ENCODE measurements at regions not wholly inside any gene's neighbourhood (a gene's known extent, or its start where the extent isn't known, plus 50 kb on each side); places are given as distances from the start of the nearest gene placed in this dataset.
"Not testable (repeated sequence)": the region's sequence is repeated elsewhere in the genome, so short reads cannot be mapped to it uniquely, and the experiment has no call there.

GRCh38 chr5:89695371-89695770 is 714.2 kb downstream of the CETN3 start:
- DNase-seq (ENCODE audit: extremely low read depth in 1 of 2, low read depth in 1 of 2) = no peak

DNA sequence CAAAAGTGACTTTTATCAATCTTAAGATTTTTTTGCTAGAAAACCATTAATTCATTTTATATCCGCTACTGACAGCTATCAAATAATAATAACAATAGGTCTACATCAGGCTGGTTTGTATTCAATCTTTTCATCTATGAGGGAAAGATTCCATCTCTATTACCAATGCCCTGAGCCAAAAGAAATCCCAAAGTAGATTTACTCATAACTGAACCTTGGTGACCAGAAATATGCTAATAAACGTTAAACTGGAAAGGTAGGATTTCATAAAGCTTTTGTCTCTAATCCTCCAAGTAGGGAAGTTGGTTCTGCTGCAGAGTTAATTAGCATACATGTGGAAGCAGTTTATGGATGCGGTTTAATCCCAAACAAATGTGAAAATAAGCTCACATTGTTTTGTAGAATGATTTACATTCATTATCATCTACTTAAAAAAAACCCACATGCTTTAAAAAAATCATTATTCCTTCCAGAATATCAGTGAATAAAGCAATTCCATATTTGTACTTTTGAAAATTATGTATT is 715.5 kb downstream of the CETN3 start:
- no peak for DNase-seq (ENCODE audit: extremely low read depth in 1 of 2, low read depth in 1 of 2)

DNA sequence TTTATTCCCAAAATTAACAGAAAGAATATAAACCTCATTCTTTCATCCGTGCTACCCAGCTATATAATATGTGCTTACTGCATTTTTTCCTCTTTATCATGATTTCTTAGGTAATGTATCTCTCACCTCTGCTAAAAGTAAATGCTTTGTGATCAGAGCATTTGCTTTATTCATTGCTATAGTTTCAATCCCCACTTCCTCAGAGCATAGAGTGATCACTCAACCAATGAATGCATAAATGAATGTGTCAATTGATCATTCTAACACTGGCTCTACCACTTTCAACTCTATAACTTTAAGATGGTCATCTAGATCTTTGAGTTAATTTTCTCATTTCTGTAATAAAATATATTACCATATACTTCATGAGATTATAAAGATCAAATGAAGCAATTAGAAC is 719.2 kb downstream of the CETN3 start:
- no peak for DNase-seq (ENCODE audit: extremely low read depth in 1 of 2, low read depth in 1 of 2)

- no peak for DNase-seq (ENCODE audit: extremely low read depth in 1 of 2, low read depth in 1 of 2)
Observed at GRCh38 chr5:89686081-89686765, 723.3 kb downstream of the CETN3 start.

DNA sequence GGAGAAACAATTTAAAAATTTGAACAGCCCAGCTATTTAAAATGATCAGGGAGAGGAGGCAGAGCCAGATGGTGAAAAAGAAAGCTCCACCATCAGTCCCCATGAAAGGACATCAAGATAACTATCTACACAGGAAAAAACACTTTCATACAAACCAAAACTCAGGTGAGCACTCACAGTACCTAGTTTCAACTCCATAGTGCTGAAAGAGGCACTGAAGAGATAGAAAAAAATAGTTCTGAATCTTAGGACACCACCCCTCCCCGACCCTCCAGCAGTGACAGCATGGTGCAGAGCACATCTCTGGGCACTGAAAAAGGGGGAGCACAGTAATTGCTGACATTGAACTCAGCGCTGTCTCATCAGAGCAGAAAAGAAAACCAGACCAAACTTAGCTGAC is 732.9 kb downstream of the CETN3 start:
- DNase-seq (ENCODE audit: extremely low read depth in 1 of 2, low read depth in 1 of 2) = no peak

GRCh38 chr5:89673019-89673418 is 736.5 kb downstream of the CETN3 start:
- no peak for DNase-seq (ENCODE audit: extremely low read depth in 1 of 2, low read depth in 1 of 2)

- DNase-seq (ENCODE audit: extremely low read depth in 1 of 2, low read depth in 1 of 2) = no peak
Observed at GRCh38 chr5:89668821-89669220, 740.7 kb downstream of the CETN3 start.

- no peak for DNase-seq (ENCODE audit: extremely low read depth in 1 of 2, low read depth in 1 of 2)
Observed at GRCh38 chr5:89662499-89662898, 747.1 kb downstream of the CETN3 start.

DNA sequence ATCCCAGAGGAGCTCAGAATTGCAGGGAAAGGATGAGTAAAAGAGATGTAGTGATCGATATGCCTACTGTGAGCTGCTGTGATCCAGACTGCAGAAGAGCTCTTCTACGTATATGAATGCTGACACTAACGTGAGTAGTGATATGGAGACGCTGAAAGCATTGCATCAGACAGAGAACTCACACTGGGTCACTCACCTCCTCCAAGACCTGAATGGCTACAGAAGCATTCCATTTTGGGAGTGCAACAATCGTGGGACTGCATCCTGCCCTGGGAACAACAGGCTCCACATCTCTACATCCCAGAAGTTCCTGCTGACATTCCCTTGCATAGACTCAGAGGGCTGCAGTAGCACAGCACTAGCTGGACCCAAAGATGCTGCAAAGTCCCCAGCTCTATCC is 755.9 kb upstream of the MEF2C start:
- no peak for DNase-seq (ENCODE audit: extremely low read depth in 1 of 2, low read depth in 1 of 2)

GRCh38 chr5:89634176-89634575 is 751.2 kb upstream of the MEF2C start:
- not testable (repeated sequence) for DNase-seq (ENCODE audit: extremely low read depth in 1 of 2, low read depth in 1 of 2)

- not testable (repeated sequence) for DNase-seq (ENCODE audit: extremely low read depth in 1 of 2, low read depth in 1 of 2)
Observed at GRCh38 chr5:89630064-89630463, 747.1 kb upstream of the MEF2C start.

DNA sequence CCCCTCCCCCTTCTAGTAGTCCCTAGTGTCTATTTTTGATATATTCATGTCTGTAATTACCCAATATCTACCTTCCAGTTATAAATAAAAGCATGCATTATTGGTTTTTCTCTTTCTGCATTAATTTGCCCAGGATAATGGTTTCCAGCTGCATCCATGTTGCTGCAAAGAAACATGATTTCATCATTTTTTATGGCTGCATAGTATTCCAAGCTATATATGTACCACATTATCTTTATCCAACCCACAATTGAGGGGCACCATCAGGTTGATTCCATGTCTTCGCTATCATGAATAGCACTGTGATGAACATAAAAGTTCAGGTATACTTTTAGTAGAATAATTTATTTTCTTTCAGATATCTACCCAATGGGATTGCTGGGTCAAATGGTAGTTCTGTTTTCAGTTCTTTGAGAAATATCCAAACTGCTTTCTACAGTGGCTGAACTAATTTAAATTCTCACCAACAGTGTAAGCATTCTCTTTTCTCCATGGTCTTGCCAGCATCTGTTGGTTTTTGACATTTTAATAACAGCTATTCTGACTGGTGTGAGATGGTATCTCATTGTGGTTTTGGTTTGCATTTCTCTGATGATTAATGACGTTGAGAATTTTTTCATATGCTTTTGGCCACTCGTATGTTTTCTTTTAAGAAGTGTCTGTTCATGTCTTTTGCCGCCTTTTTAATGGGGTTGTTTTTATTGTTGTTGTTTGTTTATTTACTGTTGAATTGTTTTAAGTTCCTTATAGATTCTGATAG is 746.1 kb upstream of the MEF2C start:
- DNase-seq (ENCODE audit: extremely low read depth in 1 of 2, low read depth in 1 of 2) = no peak

DNA sequence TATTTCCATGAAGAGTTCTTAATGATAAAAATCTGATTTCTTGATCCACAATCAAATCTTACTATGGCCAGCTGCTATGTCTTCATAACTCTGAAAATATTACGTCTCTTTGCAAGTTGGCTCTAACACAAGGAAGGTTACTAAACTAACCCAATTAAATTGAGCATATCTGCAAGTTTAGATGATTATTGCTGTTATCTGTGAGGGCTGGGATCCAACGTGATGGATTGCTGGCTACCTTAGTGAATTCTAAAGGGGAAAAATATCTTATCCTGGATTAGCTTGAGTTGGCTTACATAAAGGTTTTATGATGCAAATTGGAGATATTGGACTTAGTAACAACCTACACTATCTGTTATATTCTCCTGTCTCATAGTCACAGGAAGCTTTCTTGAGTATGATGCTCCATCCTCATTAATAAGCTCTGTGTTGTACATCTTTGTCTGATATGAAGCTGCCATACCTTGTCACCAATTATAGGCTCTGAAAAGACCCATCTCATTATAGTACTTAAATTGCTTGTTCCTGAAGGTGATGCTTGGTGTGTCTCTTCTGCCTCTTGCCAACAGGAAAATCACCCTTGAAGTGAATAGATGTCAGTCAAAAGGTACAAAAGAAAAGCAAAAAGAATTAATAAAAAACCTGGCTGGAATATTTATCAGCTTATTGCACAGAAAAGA is 733.0 kb upstream of the MEF2C start:
- DNase-seq (ENCODE audit: extremely low read depth in 1 of 2, low read depth in 1 of 2) = no peak

DNA sequence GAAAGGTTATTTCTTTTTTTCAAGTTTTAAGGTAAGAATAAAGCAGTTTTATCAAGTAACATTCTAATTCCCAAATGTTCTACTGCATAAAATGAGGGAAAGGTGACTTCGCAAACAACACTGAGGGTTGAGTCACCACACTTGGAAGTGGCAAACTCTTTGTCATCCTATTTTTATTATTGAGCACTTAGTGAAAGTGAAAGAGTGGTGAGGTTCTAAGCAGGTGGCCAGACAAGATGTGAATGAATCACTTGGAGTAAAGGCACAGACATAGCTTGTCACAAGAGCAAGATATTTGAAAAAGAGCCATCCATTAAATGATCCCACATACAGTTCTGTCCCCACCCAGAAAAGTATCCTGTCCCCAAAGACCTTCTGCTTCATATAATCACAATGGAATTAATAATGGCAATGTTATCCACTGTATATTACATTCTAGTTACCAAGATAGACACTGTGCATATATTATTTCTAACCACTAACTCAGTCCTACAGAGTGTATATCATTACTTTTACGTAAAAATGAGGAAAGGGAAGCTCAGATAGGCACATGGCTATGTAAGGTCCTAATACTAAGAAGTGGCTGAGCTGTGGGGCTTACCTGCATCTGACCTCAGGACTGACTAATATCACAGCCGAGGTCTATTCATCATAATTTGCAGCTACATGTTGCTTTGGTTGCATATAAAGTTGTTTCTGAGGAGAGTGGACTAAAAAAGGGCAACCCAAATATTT is 730.4 kb upstream of the MEF2C start:
- no peak for DNase-seq (ENCODE audit: extremely low read depth in 1 of 2, low read depth in 1 of 2)

GRCh38 chr5:89606939-89607534 is 724.1 kb upstream of the MEF2C start:
- DNase-seq (ENCODE audit: extremely low read depth in 1 of 2, low read depth in 1 of 2) = no peak

DNA sequence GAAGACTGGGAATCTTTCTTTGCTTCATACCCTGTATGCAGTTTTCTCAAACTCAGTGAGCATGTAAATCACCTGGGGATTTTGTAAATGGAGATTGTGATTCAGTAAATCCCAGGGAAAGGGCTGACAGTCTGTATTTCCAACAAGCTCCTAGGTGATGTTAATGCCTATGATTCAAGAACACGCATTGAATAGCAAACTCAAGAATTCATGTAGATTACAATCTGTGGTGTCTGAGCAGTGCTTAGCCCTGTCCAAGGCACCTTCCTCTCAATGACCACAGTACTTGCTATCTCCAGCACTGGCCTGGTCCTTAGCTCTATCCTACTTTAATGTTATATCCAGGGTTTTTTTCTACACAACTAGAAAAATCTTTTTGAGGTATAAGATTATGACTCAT is 721.4 kb upstream of the MEF2C start:
- no peak for DNase-seq (ENCODE audit: extremely low read depth in 1 of 2, low read depth in 1 of 2)

- DNase-seq (ENCODE audit: extremely low read depth in 1 of 2, low read depth in 1 of 2) = no peak
Observed at GRCh38 chr5:89601880-89602279, 718.9 kb upstream of the MEF2C start.

DNA sequence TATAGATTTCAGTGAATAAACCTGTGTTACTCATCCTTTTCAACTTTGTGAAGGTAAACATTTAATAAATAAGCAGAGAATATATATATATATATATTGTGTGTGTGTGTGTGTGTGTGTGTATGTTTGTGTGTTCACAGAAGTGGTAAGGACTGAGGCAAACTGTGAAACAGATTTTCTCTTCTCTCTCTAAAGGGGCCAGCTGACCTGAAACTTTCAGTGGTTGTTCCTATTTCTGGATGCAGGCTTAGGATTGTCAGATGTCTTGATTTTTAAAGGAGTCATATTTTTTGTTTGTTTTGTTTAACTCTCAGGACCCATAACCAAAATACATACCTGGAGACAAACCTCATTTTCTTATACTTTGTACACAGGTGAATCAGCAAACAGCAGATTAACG is 714.9 kb upstream of the MEF2C start:
- no peak for DNase-seq (ENCODE audit: extremely low read depth in 1 of 2, low read depth in 1 of 2)

GRCh38 chr5:89596821-89597220 is 713.8 kb upstream of the MEF2C start:
- no peak for DNase-seq (ENCODE audit: extremely low read depth in 1 of 2, low read depth in 1 of 2)

GRCh38 chr5:89595056-89595455 is 712.1 kb upstream of the MEF2C start:
- no peak for DNase-seq (ENCODE audit: extremely low read depth in 1 of 2, low read depth in 1 of 2)

Measured in activated CD8-positive, alpha-beta memory T cell treated with anti-CD3 and anti-CD28 coated beads for 1 hour (primary cell).